ENCODE measurements at regions not wholly inside any gene's neighbourhood (a gene's known extent, or its start where the extent isn't known, plus 50 kb on each side); places are given as distances from the start of the nearest gene placed in this dataset.

GRCh38 chr7:114085313-114085591, 166.4 kb upstream of the PPP1R3A start:
- TF ChIP-seq EZH2 (IDR thresholded peaks at IDR 0.05; ENCODE audit: low read length, unreplicated experiment) (no peak), CTCF (conservative IDR thresholded peaks at IDR 0.05; ENCODE audit: low read depth, low read length) (no peak)
